AG09309 (cell line): ENCODE measurements at regions not wholly inside any gene's neighbourhood (a gene's known extent, or its start where the extent isn't known, plus 50 kb on each side); places are given as distances from the start of the nearest gene placed in this dataset.

Experiments
- DNase-seq: peaks from one replicate; pipeline ENCODE4 v3.0.0-alpha.2; 2010; ENCODE audit warnings: low read depth
- H3K4me3 ChIP-seq: 2 replicates; pipeline ENCODE4 v1.5.1; 2011; ENCODE audit warnings: mild to moderate bottlenecking, low read depth, low read length, moderate library complexity; ENCODE audit not compliant: control insufficient read depth
- CTCF ChIP-seq: IDR thresholded peaks from 2 replicates; pipeline ENCODE4 v1.5.1; 2011; ENCODE audit warnings: mild to moderate bottlenecking, low read depth, low read length, inconsistent platforms; ENCODE audit not compliant: insufficient read depth, control insufficient read depth; ENCODE audit errors: missing control alignments

DNA sequence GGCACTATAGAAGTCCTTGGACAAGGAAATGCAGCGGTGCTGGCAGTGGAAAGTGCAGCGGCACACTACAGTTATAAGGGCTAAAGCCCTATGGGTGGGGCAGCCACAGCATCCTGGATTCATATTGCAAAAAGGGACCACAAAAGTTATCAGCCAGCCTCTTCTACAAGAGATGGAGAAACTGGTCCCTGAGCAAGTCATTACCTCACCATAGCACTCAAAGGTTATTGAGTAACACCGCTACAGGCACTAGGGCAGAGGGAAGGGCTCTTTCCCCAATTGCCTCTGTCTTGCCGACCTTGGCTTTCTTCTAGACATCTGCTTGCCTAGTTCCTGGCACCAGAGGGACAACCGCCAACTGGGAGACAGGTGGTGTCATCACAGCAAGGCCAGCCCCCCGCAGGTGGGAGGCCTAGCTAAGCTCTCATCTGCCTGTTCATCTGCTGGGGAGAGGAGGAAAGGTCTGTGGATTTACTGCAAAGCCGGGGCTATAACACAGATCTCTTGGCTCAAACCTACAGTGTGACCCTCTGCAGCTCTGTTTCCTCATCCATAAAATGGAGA, 600.0 kb downstream of the BCOR start:
- H3K4me3 ChIP-seq: no peak overlapping the region
- DNase-seq: no peak
- no peak for TF ChIP-seq CTCF

- no peak for TF ChIP-seq CTCF
- no peak overlapping the region for H3K4me3 ChIP-seq
- DNase-seq: no peak
These were observed 597.8 kb downstream of the BCOR start for GRCh38 chrX:39499996-39500395.

DNA sequence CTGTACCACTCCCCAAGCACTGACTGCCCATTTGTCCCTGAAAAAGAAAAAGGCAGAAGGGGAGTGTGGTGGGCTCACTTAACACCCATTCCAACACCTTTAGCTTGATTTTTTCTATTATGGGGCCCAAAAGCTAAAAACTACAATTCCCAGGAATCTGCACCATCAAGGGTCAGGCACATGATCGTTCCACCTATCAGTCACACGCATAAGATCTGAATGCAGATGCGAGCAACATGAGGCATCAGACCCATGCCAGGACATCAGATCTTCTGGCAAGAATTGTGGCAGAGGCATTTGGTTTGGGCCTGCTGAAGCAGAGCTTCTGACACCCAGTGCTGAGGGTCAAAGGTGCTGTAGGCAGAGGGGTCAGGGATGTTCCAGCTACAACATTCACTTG, 595.9 kb downstream of the BCOR start:
- TF ChIP-seq CTCF: no peak
- H3K4me3 ChIP-seq: no peak overlapping the region
- DNase-seq: no peak

- no peak for DNase-seq
- TF ChIP-seq CTCF: no peak
- H3K4me3 ChIP-seq: no peak overlapping the region
These were observed 595.3 kb downstream of the BCOR start for GRCh38 chrX:39502486-39502885.

DNA sequence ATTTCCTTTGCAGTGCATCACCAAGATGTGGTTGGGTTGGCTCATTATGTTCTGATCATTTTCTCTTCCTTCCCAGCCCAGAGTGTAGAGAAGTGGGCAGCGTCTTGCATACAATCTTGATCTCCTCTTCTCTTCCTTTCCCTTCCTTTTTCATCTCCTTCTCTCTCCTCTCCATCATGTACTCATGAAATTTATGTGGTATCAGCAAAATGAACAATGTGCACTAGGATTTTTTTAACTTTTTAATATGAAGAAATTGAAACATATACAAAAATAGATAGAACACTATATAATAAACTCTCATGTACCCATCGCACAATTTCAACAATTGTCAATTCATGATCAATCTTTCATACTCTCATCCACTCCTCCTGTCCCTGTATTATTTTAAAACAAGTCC, 593.5 kb downstream of the BCOR start:
- no peak overlapping the region for H3K4me3 ChIP-seq
- TF ChIP-seq CTCF: no peak

DNA sequence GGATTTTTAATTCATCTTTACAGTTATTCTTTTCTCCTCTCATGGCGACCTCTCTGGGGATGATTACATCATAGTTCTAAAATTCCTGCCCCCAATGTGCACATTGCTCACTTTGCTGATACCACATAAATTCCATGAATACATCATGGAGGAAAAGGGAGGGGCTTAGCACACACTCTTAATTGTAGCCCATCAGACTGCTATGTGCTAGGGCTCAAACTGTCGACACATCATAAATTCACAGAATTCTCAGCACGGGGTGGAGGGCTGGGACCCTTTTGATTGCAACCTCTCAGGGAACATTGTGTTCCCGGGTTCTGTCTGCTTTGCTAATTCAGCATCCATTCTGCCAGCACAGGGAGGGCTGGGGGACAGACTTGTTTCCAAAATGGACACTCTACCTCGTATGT, 592.9 kb downstream of the BCOR start:
- H3K4me3 ChIP-seq: no peak overlapping the region
- no peak for TF ChIP-seq CTCF
- no peak for DNase-seq

More for the DNA sequence above, 593.5 kb downstream of the BCOR start:
- no peak for DNase-seq

GRCh38 chrX:39506131-39506530, 591.6 kb downstream of the BCOR start:
- no peak for DNase-seq
- TF ChIP-seq CTCF: no peak
- no peak overlapping the region for H3K4me3 ChIP-seq
